ENCODE measurements at regions not wholly inside any gene's neighbourhood (a gene's known extent, or its start where the extent isn't known, plus 50 kb on each side); places are given as distances from the start of the nearest gene placed in this dataset.

DNA sequence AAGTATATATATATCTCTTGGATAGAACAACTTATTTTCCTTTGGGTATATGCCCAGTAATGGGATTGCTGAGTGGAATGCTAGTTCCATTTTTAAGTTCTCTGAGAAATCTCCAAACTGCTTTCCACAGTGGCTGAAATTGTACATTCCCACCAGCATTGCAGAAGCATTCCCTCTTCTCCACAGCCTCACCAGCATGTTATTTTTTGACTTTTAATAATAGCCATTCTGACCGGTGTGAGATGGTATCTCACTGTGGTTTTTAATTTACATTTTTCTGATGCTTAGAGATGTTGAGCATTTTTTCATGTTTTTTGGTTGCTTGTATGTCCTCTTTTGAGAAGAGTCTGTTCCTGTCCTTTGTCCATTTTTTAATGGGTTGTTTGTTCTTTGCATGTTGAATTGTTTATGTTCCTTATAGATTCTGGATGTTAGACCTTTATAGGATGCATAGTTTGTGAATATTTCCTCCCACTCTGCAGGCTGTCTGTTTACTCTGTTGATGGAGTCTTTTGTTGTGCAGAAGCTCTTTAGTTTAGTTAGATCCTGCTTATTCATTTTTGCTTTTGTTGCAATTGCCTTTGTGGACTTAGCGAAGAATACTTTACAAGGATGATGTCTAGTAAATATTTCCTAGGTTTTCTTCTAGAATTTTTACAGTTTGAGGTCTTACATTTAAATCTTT is 82.7 kb upstream of the NR2F2 start:
- TF ChIP-seq, protein P1, sequence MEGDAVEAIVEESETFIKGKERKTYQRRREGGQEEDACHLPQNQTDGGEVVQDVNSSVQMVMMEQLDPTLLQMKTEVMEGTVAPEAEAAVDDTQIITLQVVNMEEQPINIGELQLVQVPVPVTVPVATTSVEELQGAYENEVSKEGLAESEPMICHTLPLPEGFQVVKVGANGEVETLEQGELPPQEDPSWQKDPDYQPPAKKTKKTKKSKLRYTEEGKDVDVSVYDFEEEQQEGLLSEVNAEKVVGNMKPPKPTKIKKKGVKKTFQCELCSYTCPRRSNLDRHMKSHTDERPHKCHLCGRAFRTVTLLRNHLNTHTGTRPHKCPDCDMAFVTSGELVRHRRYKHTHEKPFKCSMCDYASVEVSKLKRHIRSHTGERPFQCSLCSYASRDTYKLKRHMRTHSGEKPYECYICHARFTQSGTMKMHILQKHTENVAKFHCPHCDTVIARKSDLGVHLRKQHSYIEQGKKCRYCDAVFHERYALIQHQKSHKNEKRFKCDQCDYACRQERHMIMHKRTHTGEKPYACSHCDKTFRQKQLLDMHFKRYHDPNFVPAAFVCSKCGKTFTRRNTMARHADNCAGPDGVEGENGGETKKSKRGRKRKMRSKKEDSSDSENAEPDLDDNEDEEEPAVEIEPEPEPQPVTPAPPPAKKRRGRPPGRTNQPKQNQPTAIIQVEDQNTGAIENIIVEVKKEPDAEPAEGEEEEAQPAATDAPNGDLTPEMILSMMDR (IDR thresholded peaks at IDR 0.05; ENCODE audit: insufficient read depth, low read length), result no peak
- TF ChIP-seq REST (IDR thresholded peaks at IDR 0.05; ENCODE audit: insufficient replicate concordance, low read depth) (no peak), POLR2AphosphoS5 (IDR thresholded peaks at IDR 0.05; ENCODE audit: low read depth) (no peak), SPI1 (IDR thresholded peaks at IDR 0.05; ENCODE audit: borderline replicate concordance, low read depth) (no peak)
